HEK293 (cell line): ENCODE measurements at regions not wholly inside any gene's neighbourhood (a gene's known extent, or its start where the extent isn't known, plus 50 kb on each side); places are given as distances from the start of the nearest gene placed in this dataset.

Source experiments
- CTCF ChIA-PET: fragments of 350-600 bp; formaldehyde crosslinking; extraction: SDS; loops from one replicate; lab custom pipeline; 2021; ENCODE audit warnings: antibody characterized with exemption; lab: Yijun Ruan, JAX
- POLR2A ChIA-PET: fragments of 300-600 bp; formaldehyde crosslinking; extraction: SDS; loops from one replicate; lab custom pipeline; 2020; ENCODE audit warnings: antibody characterized with exemption, inconsistent platforms; lab: Yijun Ruan, JAX
- H3K27ac ChIP-seq: fragments of 200-500 bp; sonication (Bioruptor generic); 2 replicates; pipeline ENCODE4 v1.5.1; 2014; ENCODE audit warnings: low read depth, low read length, control low read depth, inconsistent platforms; ENCODE audit errors: extremely low read depth
- H3K36me3 ChIP-seq, 2 experiments: fragments of 200-500 bp in 1 of 2; sonication (Bioruptor generic) in 1 of 2; 1 replicate in 1 of 2; 2 replicates in 1 of 2; pipeline ENCODE4 v1.5.1; 2014 to 2017; ENCODE audit warnings: inconsistent platforms in 2 of 2, low read length in 2 of 2; ENCODE audit not compliant: control insufficient read depth in 2 of 2, insufficient read depth in 1 of 2
- H3K4me1 ChIP-seq: fragments of 200-500 bp; sonication (Bioruptor generic); 2 replicates; pipeline ENCODE4 v1.5.1; 2014; ENCODE audit warnings: mild to moderate bottlenecking, low read length, inconsistent platforms; ENCODE audit not compliant: control insufficient read depth, insufficient read depth
- H3K4me3 ChIP-seq: 2 replicates; pipeline ENCODE4 v1.5.1; 2011; ENCODE audit warnings: low read depth, mild to moderate bottlenecking, control low read depth, low read length, moderate library complexity
- H3K9me3 ChIP-seq: fragments of 200-500 bp; sonication (Bioruptor generic); 2 replicates; pipeline ENCODE4 v1.5.1; 2014; ENCODE audit warnings: low read depth, low read length, inconsistent platforms; ENCODE audit not compliant: control insufficient read depth, insufficient read depth
- GFI1B ChIP-seq: fragments of 450-650 bp; formaldehyde crosslinking; IDR thresholded peaks from 2 replicates; pipeline ENCODE4 v1.5.1; 2016; ENCODE audit warnings: missing biosample characterization, missing genetic modification characterization
- HIC1 ChIP-seq: fragments of 450-650 bp; formaldehyde crosslinking; IDR thresholded peaks from 2 replicates; pipeline ENCODE4 v1.5.1; 2016; ENCODE audit warnings: missing biosample characterization, missing genetic modification characterization
- KLF8 ChIP-seq: fragments of 450-650 bp; formaldehyde crosslinking; IDR thresholded peaks from 2 replicates; pipeline ENCODE4 v1.5.1; 2016; ENCODE audit warnings: missing biosample characterization, missing genetic modification characterization
- MYNN ChIP-seq: fragments of 450-650 bp; formaldehyde crosslinking; IDR thresholded peaks from 2 replicates; pipeline ENCODE4 v1.5.1; 2016; ENCODE audit warnings: missing biosample characterization, missing genetic modification characterization, borderline replicate concordance
- MZF1 ChIP-seq: fragments of 450-650 bp; formaldehyde crosslinking; IDR thresholded peaks from 2 replicates; pipeline ENCODE4 v1.5.1; 2017; ENCODE audit warnings: missing biosample characterization, missing genetic modification characterization, borderline replicate concordance
- SP7 ChIP-seq: fragments of 450-650 bp; formaldehyde crosslinking; IDR thresholded peaks from 2 replicates; pipeline ENCODE4 v1.5.1; 2016; ENCODE audit warnings: missing biosample characterization, missing genetic modification characterization
- TRIM28 ChIP-seq: IDR thresholded peaks from 2 replicates; pipeline ENCODE4 v1.6.1; 2011; ENCODE audit warnings: low read length, control low read depth, borderline replicate concordance
- YY1 ChIP-seq: fragments of 450-650 bp; formaldehyde crosslinking; IDR thresholded peaks from 2 replicates; pipeline ENCODE4 v1.5.1; 2018; ENCODE audit warnings: missing biosample characterization, missing genetic modification characterization
- ZBTB44 ChIP-seq: fragments of 450-650 bp; IDR thresholded peaks from 2 replicates; pipeline ENCODE4 v1.5.1; 2018; ENCODE audit warnings: missing biosample characterization, mild to moderate bottlenecking, missing genetic modification characterization
- ZBTB49 ChIP-seq: fragments of 450-650 bp; formaldehyde crosslinking; IDR thresholded peaks from 2 replicates; pipeline ENCODE4 v1.5.1; 2016; ENCODE audit warnings: missing biosample characterization, missing genetic modification characterization, low read depth
- ZFP69B ChIP-seq: fragments of 450-650 bp; formaldehyde crosslinking; IDR thresholded peaks from 2 replicates; pipeline ENCODE4 v1.5.1; 2016; ENCODE audit warnings: missing biosample characterization, missing genetic modification characterization
- ZNF155 ChIP-seq: fragments of 450-650 bp; formaldehyde crosslinking; IDR thresholded peaks from 2 replicates; pipeline ENCODE4 v1.5.1; 2016; ENCODE audit warnings: missing biosample characterization, missing genetic modification characterization
- ZNF214 ChIP-seq: fragments of 450-650 bp; formaldehyde crosslinking; IDR thresholded peaks from 2 replicates; pipeline ENCODE4 v1.5.1; 2017; ENCODE audit warnings: missing biosample characterization, mild to moderate bottlenecking, missing genetic modification characterization, borderline replicate concordance
- ZNF391 ChIP-seq: fragments of 450-650 bp; formaldehyde crosslinking; IDR thresholded peaks from 2 replicates; pipeline ENCODE4 v1.5.1; 2016; ENCODE audit warnings: low read depth, missing biosample characterization, missing genetic modification characterization, borderline replicate concordance
- ZNF518A ChIP-seq: fragments of 450-650 bp; formaldehyde crosslinking; conservative IDR thresholded peaks from 2 replicates; pipeline ENCODE4 v1.5.1; 2016; ENCODE audit warnings: low read depth, missing biosample characterization, missing genetic modification characterization
- ZNF555 ChIP-seq: fragments of 450-650 bp; formaldehyde crosslinking; conservative IDR thresholded peaks from 2 replicates; pipeline ENCODE4 v1.5.1; 2017; ENCODE audit warnings: missing biosample characterization, mild to moderate bottlenecking, missing genetic modification characterization, inconsistent platforms
- ZNF585B ChIP-seq: fragments of 450-650 bp; formaldehyde crosslinking; IDR thresholded peaks from 2 replicates; pipeline ENCODE4 v1.5.1; 2016; ENCODE audit warnings: missing biosample characterization, missing genetic modification characterization
- ZNF621 ChIP-seq: fragments of 450-650 bp; formaldehyde crosslinking; IDR thresholded peaks from 2 replicates; pipeline ENCODE4 v1.5.1; 2017; ENCODE audit warnings: missing biosample characterization, missing genetic modification characterization
- ZNF658 ChIP-seq: fragments of 450-650 bp; formaldehyde crosslinking; IDR thresholded peaks from 2 replicates; pipeline ENCODE4; 2016; ENCODE audit warnings: missing biosample characterization, missing genetic modification characterization
- ZNF692 ChIP-seq: fragments of 450-650 bp; formaldehyde crosslinking; IDR thresholded peaks from 2 replicates; pipeline ENCODE4 v1.5.1; 2016; ENCODE audit warnings: missing biosample characterization, missing genetic modification characterization
- ZNF701 ChIP-seq: fragments of 450-650 bp; formaldehyde crosslinking; IDR thresholded peaks from 2 replicates; pipeline ENCODE4 v1.5.1; 2016; ENCODE audit warnings: missing biosample characterization, missing genetic modification characterization
- ZNF704 ChIP-seq: fragments of 450-650 bp; formaldehyde crosslinking; IDR thresholded peaks from 2 replicates; pipeline ENCODE4 v1.5.1; 2016; ENCODE audit warnings: missing biosample characterization, missing genetic modification characterization
- ZNF792 ChIP-seq: fragments of 450-650 bp; formaldehyde crosslinking; IDR thresholded peaks from 2 replicates; pipeline ENCODE4 v1.5.1; 2016; ENCODE audit warnings: missing biosample characterization, missing genetic modification characterization
- ZNF837 ChIP-seq: fragments of 450-650 bp; formaldehyde crosslinking; IDR thresholded peaks from 2 replicates; pipeline ENCODE4 v1.5.1; 2016; ENCODE audit warnings: missing biosample characterization, missing genetic modification characterization
- ZXDB ChIP-seq: fragments of 450-650 bp; formaldehyde crosslinking; IDR thresholded peaks from 2 replicates; pipeline ENCODE4 v1.5.1; 2016; ENCODE audit warnings: missing biosample characterization, missing genetic modification characterization

- TF ChIP-seq ZNF555 (tag by site-specific recombination): no peak
- TF ChIP-seq YY1 (tag by site-specific recombination): no peak
- no peak for TF ChIP-seq TRIM28
- no peak for TF ChIP-seq ZNF214 (tag by site-specific recombination)
- no peak for TF ChIP-seq ZNF658 (tag by site-specific recombination)
- TF ChIP-seq ZFP69B (tag by site-specific recombination): no peak
- TF ChIP-seq ZNF391: no peak
- TF ChIP-seq ZNF585B (tag by site-specific recombination): no peak
- TF ChIP-seq ZNF701 (tag by site-specific recombination): no peak
- TF ChIP-seq ZBTB44 (tag by site-specific recombination): no peak
These were observed 370.3 kb upstream of the PLSCR5 start (continued) for GRCh38 chr3:146975476-146975875.

- no peak overlapping the region for H3K27ac ChIP-seq
- CTCF ChIA-PET: no interaction called here
- H3K9me3 ChIP-seq: no peaks in the 10 kb centered on the region
- H3K4me3 ChIP-seq: no peak overlapping the region
- POLR2A ChIA-PET: no interaction called here
- no peaks in the 10 kb centered on the region for H3K36me3 ChIP-seq
- H3K4me1 ChIP-seq: no peaks in the 10 kb centered on the region
- TF ChIP-seq ZNF692 (tag by site-specific recombination) (no peak), ZBTB49 (no peak), ZNF155 (no peak), HIC1 (tag by site-specific recombination) (no peak), ZXDB (tag by site-specific recombination) (no peak), ZNF792 (tag by site-specific recombination) (no peak), ZNF621 (no peak), GFI1B (tag by site-specific recombination) (no peak), KLF8 (tag by site-specific recombination) (no peak), SP7 (tag by site-specific recombination) (no peak), TRIM28 (no peak), MYNN (tag by site-specific recombination) (no peak), MZF1 (no peak), ZNF704 (tag by site-specific recombination) (no peak), ZNF518A (tag by site-specific recombination) (no peak), ZNF837 (no peak)
These were observed 369.9 kb upstream of the PLSCR5 start for GRCh38 chr3:146975032-146975431.
